B cell (primary cell): ENCODE measurements at regions not wholly inside any gene's neighbourhood (a gene's known extent, or its start where the extent isn't known, plus 50 kb on each side); places are given as distances from the start of the nearest gene placed in this dataset.
A peak's percentile ranks its signal among the peaks of the same experiment; 100 is the strongest.

Experiments used
- ATAC-seq: fragments of 200-7000 bp; cut with Tn5 transposase; one replicate; pipeline ENCODE4 v1.10.0; 2021; ENCODE audit warnings: low read depth, mild to moderate bottlenecking, moderate number of reproducible peaks, moderate library complexity
- CTCF ChIA-PET: fragments of 350-600 bp; sonication (Branson Sonifier 250); formaldehyde crosslinking; loops from one replicate; lab custom pipeline; 2021; ENCODE audit warnings: antibody characterized with exemption, inconsistent platforms; lab: Charles Lee
- POLR2A ChIA-PET: fragments of 350-600 bp; sonication (Branson Sonifier 250); formaldehyde crosslinking; loops from one replicate; lab custom pipeline; 2021; ENCODE audit warnings: antibody characterized with exemption; lab: Charles Lee
- DNase-seq: peaks from one replicate; pipeline ENCODE4 v3.0.0; 2013
- H2AFZ ChIP-seq: 2 replicates; pipeline ENCODE4 v1.6.1; 2012; ENCODE audit warnings: mild to moderate bottlenecking, low read depth, low read length; ENCODE audit not compliant: insufficient read depth, poor library complexity, severe bottlenecking
- H3K27ac ChIP-seq, 2 donors: 1 replicate in 1 of 2; 2 replicates in 1 of 2; pipeline ENCODE4 v1.5.1; 2012 to 2013; ENCODE audit warnings: low read length in 2 of 2, mild to moderate bottlenecking in 2 of 2, moderate library complexity in 1 of 2
- H3K27me3 ChIP-seq, 4 experiments: fragments of 200-600 bp in 1 of 4; sonication (generic) in 1 of 4; replicated peaks in 1 of 4; 1 replicate in 2 of 4; 2 replicates in 2 of 4; pipeline versions ENCODE4 v1.6.1 to v1.7.0; 2013 to 2016; ENCODE audit warnings: low read length in 3 of 4, mild to moderate bottlenecking in 2 of 4, mixed read lengths in 1 of 4, moderate library complexity in 1 of 4; ENCODE audit not compliant: insufficient read depth in 4 of 4, control insufficient read depth in 3 of 4; ENCODE audit errors: control extremely low read depth in 1 of 4
- H3K36me3 ChIP-seq, 2 experiments: replicated peaks in 1 of 2; 1 replicate in 1 of 2; 2 replicates in 1 of 2; pipeline versions ENCODE4 v1.6.1 to v1.7.1; 2013; ENCODE audit warnings: low read length in 1 of 2; ENCODE audit not compliant: insufficient read depth in 2 of 2, control insufficient read depth in 1 of 2; ENCODE audit errors: control extremely low read depth in 1 of 2, extremely low read depth in 1 of 2
- H3K4me1 ChIP-seq, 2 donors: fragments of 200-600 bp in 1 of 2; sonication (generic) in 1 of 2; 1 replicate in 1 of 2; 2 replicates in 1 of 2; pipeline versions ENCODE4 v1.5.1 to v1.6.1; 2013 to 2017; ENCODE audit warnings: low read length in 2 of 2; ENCODE audit not compliant: control insufficient read depth in 2 of 2, insufficient read depth in 2 of 2
- H3K4me2 ChIP-seq: replicated peaks from 2 replicates; pipeline ENCODE3; 2012; ENCODE audit warnings: mild to moderate bottlenecking, low read depth, low read length; ENCODE audit not compliant: poor library complexity, severe bottlenecking
- H3K4me3 ChIP-seq, 5 experiments: fragments of 200-600 bp in 1 of 5; sonication (generic) in 1 of 5; 1 replicate in 3 of 5; 2 replicates in 2 of 5; pipeline versions ENCODE4 v1.5.1 to v1.7.0; 2011 to 2016; ENCODE audit warnings: low read length in 4 of 5, mild to moderate bottlenecking in 4 of 5, low read depth in 2 of 5, control low read depth in 1 of 5, moderate library complexity in 1 of 5; ENCODE audit not compliant: insufficient read depth in 1 of 5; ENCODE audit errors: control extremely low read depth in 1 of 5, extremely low read depth in 1 of 5
- H3K79me2 ChIP-seq: fragments of 200-600 bp; sonication (generic); one replicate; pipeline ENCODE4 v1.6.0; 2016; ENCODE audit warnings: low read length; ENCODE audit not compliant: control insufficient read depth, insufficient read depth
- H3K9ac ChIP-seq: fragments of 200-600 bp; sonication (generic); 2 replicates; pipeline ENCODE4 v1.6.1; 2017; ENCODE audit warnings: mild to moderate bottlenecking, low read length, moderate library complexity
- H3K9me3 ChIP-seq, 3 donors: one replicate each; pipeline versions ENCODE4 v1.6.1 to v1.7.1; 2013; ENCODE audit warnings: low read length in 2 of 3; ENCODE audit not compliant: control insufficient read depth in 2 of 3, insufficient read depth in 1 of 3; ENCODE audit errors: control extremely low read depth in 1 of 3
- H4K20me1 ChIP-seq: 2 replicates; pipeline ENCODE4 v1.6.0; 2012; ENCODE audit warnings: mild to moderate bottlenecking, low read length; ENCODE audit not compliant: insufficient read depth, control insufficient read depth, poor library complexity, severe bottlenecking
- H3K27ac Mint-ChIP-seq: one replicate; pipeline ENCODE4 v1.8.0; 2021; ENCODE audit warnings: mixed read lengths
- H3K27me3 Mint-ChIP-seq: one replicate; pipeline ENCODE4 v1.8.0; 2021; ENCODE audit warnings: mixed read lengths
- H3K4me1 Mint-ChIP-seq: one replicate; pipeline ENCODE4 v1.8.0; 2021; ENCODE audit warnings: mixed read lengths
- H3K4me3 Mint-ChIP-seq: one replicate; pipeline ENCODE4 v1.8.0; 2021; ENCODE audit warnings: mixed read lengths
- H3K9me3 Mint-ChIP-seq: one replicate; pipeline ENCODE4 v1.8.0; 2022; ENCODE audit warnings: mixed read lengths; ENCODE audit not compliant: insufficient read depth
- CTCF ChIP-seq: fragments of 200-600 bp; IDR thresholded peaks from one replicate; pipeline ENCODE4 v1.8.0; 2022; ENCODE audit warnings: antibody characterized with exemption, mild to moderate bottlenecking
- EZH2 ChIP-seq: IDR thresholded peaks from 2 replicates; pipeline ENCODE4 v1.6.1; 2012; ENCODE audit warnings: borderline replicate concordance, low read depth, mild to moderate bottlenecking, moderate library complexity, low read length; ENCODE audit not compliant: insufficient read depth, poor library complexity, severe bottlenecking
- WGBS: methylation state at CpG from one replicate; pipeline ENCODE4 v1.1.5; 2013; ENCODE audit warnings: missing lambda C conversion rate; ENCODE audit not compliant: insufficient coverage; 5-methylcytosine and 5-hydroxymethylcytosine counted together
- intact Hi-C: fragments of 100-400 bp; cut with micrococcal nuclease; formaldehyde crosslinking; loops from one replicate; pipeline ENCODE4 v1.10.0; 2022

- no peaks in the 10 kb centered on the region for H3K36me3 ChIP-seq
- no peaks in the 10 kb centered on the region for H3K27me3 ChIP-seq
- TF ChIP-seq EZH2 (no peak), CTCF (peak; percentile 61)
- H3K27ac ChIP-seq = no peak overlapping the region
- ChIA-PET CTCF (interaction anchor here (0.7 to 2.9 kb wide), 15 partner anchors 15 to 782 kb away, joined by 3 to 34 read pairs (median 3); no protein-coding TSS in a partner anchor), POLR2A (no interaction called here)
- intact Hi-C loops = loop anchor here (1.0 to 5.0 kb wide), 3 partner anchors 170 to 704 kb away; no protein-coding TSS in a partner anchor
- no peak overlapping the region for H3K4me3 ChIP-seq
- no peak for ATAC-seq
- H3K4me3 Mint-ChIP-seq = no peak overlapping the region
- peaks cover 16% of the 10 kb centered on the region for H3K27me3 Mint-ChIP-seq
- H3K4me2 ChIP-seq = no peak overlapping the region
- H3K4me1 Mint-ChIP-seq = no peaks in the 10 kb centered on the region
- H3K9me3 ChIP-seq = no peaks in the 10 kb centered on the region
- H2AFZ ChIP-seq = no peak overlapping the region
- no peaks in the 10 kb centered on the region for H3K79me2 ChIP-seq
- no CpG with 5 or more reads among the region's 6 CpGs for WGBS
- no peaks in the 10 kb centered on the region for H3K4me1 ChIP-seq
- H3K9ac ChIP-seq = no peak overlapping the region
- H4K20me1 ChIP-seq = no peaks in the 10 kb centered on the region
- H3K27ac Mint-ChIP-seq = no peak overlapping the region
- no peaks in the 10 kb centered on the region for H3K9me3 Mint-ChIP-seq
- peak; percentile 44 for DNase-seq
These were observed 119.3 kb upstream of the RBBP8 start for GRCh38 chr18:22813648-22814328.

- H3K27me3 Mint-ChIP-seq = peaks cover 16% of the 10 kb centered on the region
- POLR2A ChIA-PET = no interaction called here
- Histone ChIP-seq H3K9me3 (no peaks in the 10 kb centered on the region), H3K4me3 (no peak overlapping the region), H3K27ac (no peak overlapping the region), H3K9ac (no peak overlapping the region), H3K4me2 (no peak overlapping the region), H2AFZ (no peak overlapping the region), H3K4me1 (no peaks in the 10 kb centered on the region), H3K79me2 (no peaks in the 10 kb centered on the region), H3K36me3 (no peaks in the 10 kb centered on the region), H4K20me1 (no peaks in the 10 kb centered on the region), H3K27me3 (no peaks in the 10 kb centered on the region)
- intact Hi-C loops = loop anchor here (5.0 kb wide), 1 partner anchor 703 kb away; no protein-coding TSS in a partner anchor
- ATAC-seq = no peak
- TF ChIP-seq EZH2 (no peak), CTCF (no peak)
- WGBS = no CpG with 5 or more reads among the region's 4 CpGs
- H3K4me1 Mint-ChIP-seq = no peaks in the 10 kb centered on the region
- H3K4me3 Mint-ChIP-seq = no peak overlapping the region
- no peak for DNase-seq
- no peak overlapping the region for H3K27ac Mint-ChIP-seq
- CTCF ChIA-PET = interaction anchor here (0.7 to 2.9 kb wide), 13 partner anchors 15 to 605 kb away, joined by 3 to 34 read pairs (median 3); no protein-coding TSS in a partner anchor
- H3K9me3 Mint-ChIP-seq = no peaks in the 10 kb centered on the region
These were observed 118.8 kb upstream of the RBBP8 start for GRCh38 chr18:22814329-22814703.
